PC-3 (cell line): ENCODE measurements at regions not wholly inside any gene's neighbourhood (a gene's known extent, or its start where the extent isn't known, plus 50 kb on each side); places are given as distances from the start of the nearest gene placed in this dataset.

ENCODE experiments used
- EZH2phosphoT487 ChIP-seq: fragments of 300-600 bp; sonication (generic); IDR thresholded peaks from 2 replicates; pipeline ENCODE4 v1.6.1; 2018; ENCODE audit warnings: mild to moderate bottlenecking, antibody characterized with exemption, low read length, borderline replicate concordance
- TF ChIP-seq, protein P1 (sequence below): fragments of 300-600 bp; sonication (generic); conservative IDR thresholded peaks from 2 replicates; pipeline ENCODE4 v1.5.1; 2017; ENCODE audit warnings: antibody characterized with exemption, low read depth, mild to moderate bottlenecking, low read length

DNA sequence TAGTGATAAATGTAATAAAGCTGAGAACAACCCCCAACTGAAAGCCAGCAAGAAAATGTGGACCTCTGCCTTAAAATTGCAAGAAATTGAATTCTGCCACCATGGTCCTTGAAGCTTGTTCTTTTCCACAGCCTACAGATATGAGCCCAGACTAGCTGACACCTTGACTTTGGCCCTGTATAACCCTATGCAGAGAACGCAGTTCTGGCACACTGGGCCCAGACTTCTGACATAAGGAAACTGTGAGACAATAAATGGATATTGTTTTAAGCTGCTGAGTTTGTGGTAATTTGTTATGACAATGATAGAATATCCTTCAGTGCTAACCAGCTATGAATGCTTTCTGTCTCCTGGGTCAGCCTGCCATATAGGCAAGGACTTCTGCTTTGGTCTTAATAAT, 315.6 kb upstream of the RIOK2 start:
- TF ChIP-seq, protein P1, sequence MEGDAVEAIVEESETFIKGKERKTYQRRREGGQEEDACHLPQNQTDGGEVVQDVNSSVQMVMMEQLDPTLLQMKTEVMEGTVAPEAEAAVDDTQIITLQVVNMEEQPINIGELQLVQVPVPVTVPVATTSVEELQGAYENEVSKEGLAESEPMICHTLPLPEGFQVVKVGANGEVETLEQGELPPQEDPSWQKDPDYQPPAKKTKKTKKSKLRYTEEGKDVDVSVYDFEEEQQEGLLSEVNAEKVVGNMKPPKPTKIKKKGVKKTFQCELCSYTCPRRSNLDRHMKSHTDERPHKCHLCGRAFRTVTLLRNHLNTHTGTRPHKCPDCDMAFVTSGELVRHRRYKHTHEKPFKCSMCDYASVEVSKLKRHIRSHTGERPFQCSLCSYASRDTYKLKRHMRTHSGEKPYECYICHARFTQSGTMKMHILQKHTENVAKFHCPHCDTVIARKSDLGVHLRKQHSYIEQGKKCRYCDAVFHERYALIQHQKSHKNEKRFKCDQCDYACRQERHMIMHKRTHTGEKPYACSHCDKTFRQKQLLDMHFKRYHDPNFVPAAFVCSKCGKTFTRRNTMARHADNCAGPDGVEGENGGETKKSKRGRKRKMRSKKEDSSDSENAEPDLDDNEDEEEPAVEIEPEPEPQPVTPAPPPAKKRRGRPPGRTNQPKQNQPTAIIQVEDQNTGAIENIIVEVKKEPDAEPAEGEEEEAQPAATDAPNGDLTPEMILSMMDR: no peak
- no peak for TF ChIP-seq EZH2phosphoT487
